Type B pancreatic cell (in vitro differentiated cells): ENCODE measurements at regions not wholly inside any gene's neighbourhood (a gene's known extent, or its start where the extent isn't known, plus 50 kb on each side); places are given as distances from the start of the nearest gene placed in this dataset.
"Not testable (repeated sequence)": the region's sequence is repeated elsewhere in the genome, so short reads cannot be mapped to it uniquely, and the experiment has no call there.

Experiments
- DNase-seq: peaks from one replicate; pipeline ENCODE4 v3.0.0; 2021; ENCODE audit warnings: mixed read lengths; ENCODE audit not compliant: unreplicated experiment; ENCODE audit errors: extremely low spot score
- H3K27ac Mint-ChIP-seq: 2 replicates; pipeline ENCODE4 v1.8.0; 2021; ENCODE audit warnings: mild to moderate bottlenecking, mixed read lengths
- H3K27me3 Mint-ChIP-seq: 2 replicates; pipeline ENCODE4 v1.8.0; 2021; ENCODE audit warnings: mixed read lengths
- H3K36me3 Mint-ChIP-seq: 2 replicates; pipeline ENCODE4 v1.8.0; 2021; ENCODE audit warnings: mixed read lengths
- H3K4me1 Mint-ChIP-seq: one replicate; pipeline ENCODE4 v1.8.0; 2021; ENCODE audit warnings: mixed read lengths; ENCODE audit not compliant: unreplicated experiment
- H3K4me3 Mint-ChIP-seq: 2 replicates; pipeline ENCODE4 v1.8.0; 2021; ENCODE audit warnings: mild to moderate bottlenecking, mixed read lengths
- H3K9me3 Mint-ChIP-seq: 2 replicates; pipeline ENCODE4 v1.8.0; 2021; ENCODE audit warnings: mixed read lengths
- TF ChIP-seq, protein P1 (sequence below): fragments of 200-600 bp; sonication (generic); conservative IDR thresholded peaks from 2 replicates; pipeline ENCODE4 v1.5.0; 2021; ENCODE audit warnings: antibody characterized with exemption, mild to moderate bottlenecking

GRCh38 chr4:9704551-9705332 is 76.7 kb upstream of the DRD5 start:
- H3K27ac Mint-ChIP-seq = no peak overlapping the region
- no peak for DNase-seq
- TF ChIP-seq, protein P1, sequence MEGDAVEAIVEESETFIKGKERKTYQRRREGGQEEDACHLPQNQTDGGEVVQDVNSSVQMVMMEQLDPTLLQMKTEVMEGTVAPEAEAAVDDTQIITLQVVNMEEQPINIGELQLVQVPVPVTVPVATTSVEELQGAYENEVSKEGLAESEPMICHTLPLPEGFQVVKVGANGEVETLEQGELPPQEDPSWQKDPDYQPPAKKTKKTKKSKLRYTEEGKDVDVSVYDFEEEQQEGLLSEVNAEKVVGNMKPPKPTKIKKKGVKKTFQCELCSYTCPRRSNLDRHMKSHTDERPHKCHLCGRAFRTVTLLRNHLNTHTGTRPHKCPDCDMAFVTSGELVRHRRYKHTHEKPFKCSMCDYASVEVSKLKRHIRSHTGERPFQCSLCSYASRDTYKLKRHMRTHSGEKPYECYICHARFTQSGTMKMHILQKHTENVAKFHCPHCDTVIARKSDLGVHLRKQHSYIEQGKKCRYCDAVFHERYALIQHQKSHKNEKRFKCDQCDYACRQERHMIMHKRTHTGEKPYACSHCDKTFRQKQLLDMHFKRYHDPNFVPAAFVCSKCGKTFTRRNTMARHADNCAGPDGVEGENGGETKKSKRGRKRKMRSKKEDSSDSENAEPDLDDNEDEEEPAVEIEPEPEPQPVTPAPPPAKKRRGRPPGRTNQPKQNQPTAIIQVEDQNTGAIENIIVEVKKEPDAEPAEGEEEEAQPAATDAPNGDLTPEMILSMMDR = no peak
- no peaks in the 10 kb centered on the region for H3K9me3 Mint-ChIP-seq
- H3K4me3 Mint-ChIP-seq = no peak overlapping the region
- no peaks in the 10 kb centered on the region for H3K36me3 Mint-ChIP-seq
- H3K4me1 Mint-ChIP-seq = peaks cover 11% of the 10 kb centered on the region
- H3K27me3 Mint-ChIP-seq = peaks cover 2% of the 10 kb centered on the region

GRCh38 chr4:9707281-9707680 is 74.2 kb upstream of the DRD5 start:
- not testable (repeated sequence) for H3K27ac Mint-ChIP-seq, H3K27me3 Mint-ChIP-seq, H3K36me3 Mint-ChIP-seq, DNase-seq, H3K9me3 Mint-ChIP-seq, H3K4me3 Mint-ChIP-seq
- peaks cover 11% of the 10 kb centered on the region for H3K4me1 Mint-ChIP-seq

DNA sequence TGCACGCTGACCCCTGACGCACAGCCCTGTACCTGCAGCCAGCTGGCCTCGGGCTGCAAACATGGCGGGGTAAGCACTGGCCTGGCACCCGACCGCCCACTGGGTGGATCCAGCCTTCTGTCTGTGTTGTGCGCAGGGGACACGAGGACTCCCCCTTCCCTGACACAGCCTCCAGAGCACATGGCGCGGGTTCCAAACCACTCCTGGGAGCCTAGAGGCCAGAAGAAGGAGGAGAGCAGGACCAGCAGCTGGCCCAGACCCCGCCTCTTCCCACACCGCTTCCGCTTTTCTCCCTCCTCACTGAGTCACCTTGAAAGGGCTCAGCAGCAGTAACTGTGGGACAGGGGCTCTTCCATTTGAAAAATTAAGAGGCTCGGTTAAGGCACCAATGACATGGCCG is 73.5 kb upstream of the DRD5 start:
- not testable (repeated sequence) for H3K4me3 Mint-ChIP-seq, H3K9me3 Mint-ChIP-seq, DNase-seq, H3K36me3 Mint-ChIP-seq, H3K27ac Mint-ChIP-seq, H3K27me3 Mint-ChIP-seq
- peaks cover 11% of the 10 kb centered on the region for H3K4me1 Mint-ChIP-seq

DNA sequence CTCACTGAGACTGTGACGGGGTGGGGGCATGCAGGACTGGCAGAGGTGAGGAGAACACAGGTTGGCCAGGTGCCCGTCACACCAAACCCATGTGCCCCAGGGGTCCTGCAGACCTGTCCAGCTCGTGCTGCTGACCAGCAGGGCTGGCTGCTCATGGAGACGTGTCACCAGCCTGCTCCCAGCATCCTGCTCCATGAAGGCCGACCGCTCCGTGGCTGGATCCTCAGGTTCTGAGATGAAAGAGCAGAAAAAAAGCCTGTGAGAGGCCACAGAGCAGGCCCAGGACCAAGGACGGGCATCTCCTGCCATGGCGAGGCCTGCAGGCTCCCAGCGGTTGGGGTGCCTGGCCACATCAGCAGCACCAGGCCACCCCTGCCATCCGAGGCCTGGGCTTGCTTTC is 71.7 kb upstream of the DRD5 start:
- TF ChIP-seq, protein P1 = no peak
- DNase-seq = no peak
- Mint-ChIP-seq H3K27me3 (no peaks in the 10 kb centered on the region), H3K9me3 (no peaks in the 10 kb centered on the region), H3K4me1 (no peaks in the 10 kb centered on the region), H3K27ac (no peak overlapping the region), H3K4me3 (no peak overlapping the region), H3K36me3 (no peaks in the 10 kb centered on the region)

DNA sequence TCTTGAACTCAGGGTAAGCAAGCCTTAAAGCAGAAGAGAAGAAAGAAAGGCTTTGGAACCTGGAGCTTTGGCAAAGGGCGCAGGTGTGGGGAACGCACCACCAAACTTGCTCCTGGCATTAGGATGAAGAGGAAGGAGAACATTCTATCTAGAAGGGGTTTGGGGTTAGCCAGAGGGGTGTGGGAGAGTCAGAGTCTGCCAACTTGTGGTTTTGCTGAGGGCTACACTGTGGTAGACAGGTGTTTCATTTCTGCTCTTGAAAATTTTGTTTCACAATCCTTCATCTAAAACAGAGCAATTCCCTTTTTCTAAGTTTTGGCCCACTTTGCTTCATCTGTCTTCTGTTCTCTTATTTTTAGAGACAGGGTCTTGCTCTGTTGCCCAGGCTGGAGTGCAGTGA is 66.2 kb upstream of the DRD5 start:
- H3K27ac Mint-ChIP-seq, H3K4me1 Mint-ChIP-seq, H3K4me3 Mint-ChIP-seq, H3K9me3 Mint-ChIP-seq, DNase-seq, H3K27me3 Mint-ChIP-seq, H3K36me3 Mint-ChIP-seq: not testable (repeated sequence)

GRCh38 chr4:9716093-9716492 is 65.3 kb upstream of the DRD5 start:
- Mint-ChIP-seq H3K4me3 (no peak overlapping the region), H3K36me3 (no peaks in the 10 kb centered on the region), H3K9me3 (no peaks in the 10 kb centered on the region), H3K27me3 (peaks cover 7% of the 10 kb centered on the region), H3K4me1 (no peaks in the 10 kb centered on the region), H3K27ac (no peak overlapping the region)
- TF ChIP-seq, protein P1 = no peak
- DNase-seq = no peak

- H3K4me3 Mint-ChIP-seq, DNase-seq, H3K4me1 Mint-ChIP-seq, H3K9me3 Mint-ChIP-seq, H3K36me3 Mint-ChIP-seq, H3K27ac Mint-ChIP-seq: not testable (repeated sequence)
- H3K27me3 Mint-ChIP-seq = peaks cover 14% of the 10 kb centered on the region
Observed at GRCh38 chr4:9718246-9718939, 63.0 kb upstream of the DRD5 start.

GRCh38 chr4:9722131-9722530 is 59.3 kb upstream of the DRD5 start:
- not testable (repeated sequence) for H3K27ac Mint-ChIP-seq, H3K9me3 Mint-ChIP-seq, H3K4me3 Mint-ChIP-seq, H3K27me3 Mint-ChIP-seq, H3K4me1 Mint-ChIP-seq, H3K36me3 Mint-ChIP-seq, DNase-seq
